Tibial nerve (tissue), 3 donors: ENCODE measurements at regions not wholly inside any gene's neighbourhood (a gene's known extent, or its start where the extent isn't known, plus 50 kb on each side); places are given as distances from the start of the nearest gene placed in this dataset.

Experiments
- POLR2A ChIP-seq, 2 donors: fragments of 450-650 bp; IDR thresholded peaks; one replicate each; pipeline ENCODE4 v1.6.1; 2017; ENCODE audit warnings: antibody characterized with exemption in 2 of 2, mild to moderate bottlenecking in 2 of 2, moderate library complexity in 2 of 2
- TF ChIP-seq, protein P1 (sequence below), 5 experiments: fragments of 200-600 bp in 3 of 5; fragments of 450-650 bp in 2 of 5; sonication (generic) in 3 of 5; IDR thresholded peaks; one replicate each; pipeline ENCODE4 v1.5.1; 2016 to 2019; ENCODE audit warnings: antibody characterized with exemption in 5 of 5, mild to moderate bottlenecking in 3 of 5, moderate library complexity in 2 of 5

DNA sequence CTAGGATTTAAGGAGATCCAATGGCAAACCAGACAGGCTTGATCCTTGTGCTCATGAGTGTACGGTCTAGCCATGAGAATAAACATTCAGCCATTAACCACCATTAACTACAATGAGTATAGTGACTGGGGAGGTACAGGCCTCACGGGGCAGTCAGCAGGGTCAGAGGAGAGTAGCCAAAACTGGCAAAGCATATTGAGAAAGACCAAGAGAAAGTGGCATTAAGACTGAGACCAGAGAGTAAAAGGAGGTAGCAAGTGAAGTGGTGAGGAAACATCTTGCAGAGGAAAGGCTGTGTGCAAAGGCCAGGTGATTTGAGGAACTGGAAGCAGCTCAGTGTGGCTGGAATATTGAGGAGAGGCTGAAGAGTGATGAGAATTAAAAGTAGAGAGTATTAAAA lies 407.2 kb upstream of the LMCD1 start:
- TF ChIP-seq, protein P1, sequence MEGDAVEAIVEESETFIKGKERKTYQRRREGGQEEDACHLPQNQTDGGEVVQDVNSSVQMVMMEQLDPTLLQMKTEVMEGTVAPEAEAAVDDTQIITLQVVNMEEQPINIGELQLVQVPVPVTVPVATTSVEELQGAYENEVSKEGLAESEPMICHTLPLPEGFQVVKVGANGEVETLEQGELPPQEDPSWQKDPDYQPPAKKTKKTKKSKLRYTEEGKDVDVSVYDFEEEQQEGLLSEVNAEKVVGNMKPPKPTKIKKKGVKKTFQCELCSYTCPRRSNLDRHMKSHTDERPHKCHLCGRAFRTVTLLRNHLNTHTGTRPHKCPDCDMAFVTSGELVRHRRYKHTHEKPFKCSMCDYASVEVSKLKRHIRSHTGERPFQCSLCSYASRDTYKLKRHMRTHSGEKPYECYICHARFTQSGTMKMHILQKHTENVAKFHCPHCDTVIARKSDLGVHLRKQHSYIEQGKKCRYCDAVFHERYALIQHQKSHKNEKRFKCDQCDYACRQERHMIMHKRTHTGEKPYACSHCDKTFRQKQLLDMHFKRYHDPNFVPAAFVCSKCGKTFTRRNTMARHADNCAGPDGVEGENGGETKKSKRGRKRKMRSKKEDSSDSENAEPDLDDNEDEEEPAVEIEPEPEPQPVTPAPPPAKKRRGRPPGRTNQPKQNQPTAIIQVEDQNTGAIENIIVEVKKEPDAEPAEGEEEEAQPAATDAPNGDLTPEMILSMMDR (IDR thresholded peaks at IDR 0.05) = no peak
- no peak for TF ChIP-seq POLR2A (IDR thresholded peaks at IDR 0.05)
